ENCODE measurements at regions not wholly inside any gene's neighbourhood (a gene's known extent, or its start where the extent isn't known, plus 50 kb on each side); places are given as distances from the start of the nearest gene placed in this dataset.

DNA sequence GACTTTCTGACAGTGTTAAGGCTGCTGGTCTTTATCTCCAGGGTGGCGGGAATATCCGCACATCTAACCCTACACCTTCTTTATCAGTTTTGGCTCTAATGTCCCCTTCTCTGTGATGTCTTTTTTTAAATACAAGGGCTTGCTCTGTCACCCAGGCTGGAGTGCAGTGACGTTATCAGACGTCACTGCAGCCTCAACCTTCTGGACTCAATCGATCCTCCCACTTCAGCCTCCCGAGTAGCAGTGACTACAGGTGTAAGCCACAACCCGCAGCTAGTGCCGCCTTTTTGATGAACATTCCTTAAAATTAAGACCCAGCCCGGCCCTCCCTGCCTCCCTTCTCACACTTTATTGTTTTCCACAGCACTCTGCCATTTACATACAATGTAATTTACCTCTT is 120.1 kb upstream of the CDH4 start:
- TF ChIP-seq EZH2 (IDR thresholded peaks at IDR 0.05) (no peak), EZH2phosphoT487 (IDR thresholded peaks at IDR 0.05) (no peak)
- TF ChIP-seq, protein P1, sequence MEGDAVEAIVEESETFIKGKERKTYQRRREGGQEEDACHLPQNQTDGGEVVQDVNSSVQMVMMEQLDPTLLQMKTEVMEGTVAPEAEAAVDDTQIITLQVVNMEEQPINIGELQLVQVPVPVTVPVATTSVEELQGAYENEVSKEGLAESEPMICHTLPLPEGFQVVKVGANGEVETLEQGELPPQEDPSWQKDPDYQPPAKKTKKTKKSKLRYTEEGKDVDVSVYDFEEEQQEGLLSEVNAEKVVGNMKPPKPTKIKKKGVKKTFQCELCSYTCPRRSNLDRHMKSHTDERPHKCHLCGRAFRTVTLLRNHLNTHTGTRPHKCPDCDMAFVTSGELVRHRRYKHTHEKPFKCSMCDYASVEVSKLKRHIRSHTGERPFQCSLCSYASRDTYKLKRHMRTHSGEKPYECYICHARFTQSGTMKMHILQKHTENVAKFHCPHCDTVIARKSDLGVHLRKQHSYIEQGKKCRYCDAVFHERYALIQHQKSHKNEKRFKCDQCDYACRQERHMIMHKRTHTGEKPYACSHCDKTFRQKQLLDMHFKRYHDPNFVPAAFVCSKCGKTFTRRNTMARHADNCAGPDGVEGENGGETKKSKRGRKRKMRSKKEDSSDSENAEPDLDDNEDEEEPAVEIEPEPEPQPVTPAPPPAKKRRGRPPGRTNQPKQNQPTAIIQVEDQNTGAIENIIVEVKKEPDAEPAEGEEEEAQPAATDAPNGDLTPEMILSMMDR (IDR thresholded peaks at IDR 0.05) = no peak
